ENCODE measurements at regions not wholly inside any gene's neighbourhood (a gene's known extent, or its start where the extent isn't known, plus 50 kb on each side); places are given as distances from the start of the nearest gene placed in this dataset.

DNA sequence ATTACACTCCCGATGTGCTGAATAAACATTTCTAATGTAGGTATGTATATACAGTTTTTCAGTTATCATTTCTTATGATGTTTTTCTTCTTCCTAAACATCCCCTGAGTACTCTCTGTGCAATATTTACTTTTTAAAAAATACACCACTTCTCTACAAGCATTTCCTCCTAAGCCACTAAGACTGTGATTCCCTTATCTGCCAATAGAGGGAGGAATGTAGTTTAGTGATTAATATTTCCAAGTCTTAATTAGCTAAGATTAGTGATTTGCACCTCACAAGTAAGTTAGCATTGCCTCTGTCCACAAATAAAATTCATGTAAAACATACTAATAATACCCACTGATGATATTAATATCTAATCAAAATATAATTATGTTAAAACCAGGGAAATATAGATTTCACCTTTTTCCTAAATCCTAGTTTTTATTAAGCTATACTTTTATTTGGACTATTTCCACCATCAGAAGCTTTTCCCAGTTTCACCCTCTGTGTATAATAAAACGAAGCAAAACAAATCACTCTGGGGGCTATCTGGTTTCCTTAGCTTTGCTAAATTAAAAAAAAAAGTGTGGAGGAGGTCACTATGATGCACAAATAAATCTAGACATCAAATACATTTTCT, 909.1 kb downstream of the FAT4 start:
- in situ Hi-C loops (cut with HindIII; ENCODE audit: low pct_unique_long_range_greater_than_20kb, low sequenced_read_pairs), result no loop called here
- DNase-seq (ENCODE audit: low read depth in 1 of 2, low spot score in 1 of 2), result peak in 1 of 2 experiments; percentile 46

GRCh38 chr4:126227428-126227827, 912.7 kb downstream of the FAT4 start:
- in situ Hi-C loops (cut with HindIII; ENCODE audit: low pct_unique_long_range_greater_than_20kb, low sequenced_read_pairs), result no loop called here
- TF ChIP-seq JUND (IDR thresholded peaks at IDR 0.05; ENCODE audit: low read depth), result no peak
- DNase-seq (ENCODE audit: low read depth in 1 of 2, low spot score in 1 of 2), result no peak

More for the DNA sequence above, 909.1 kb downstream of the FAT4 start:
- no peak for TF ChIP-seq JUND (IDR thresholded peaks at IDR 0.05; ENCODE audit: low read depth)

GRCh38 chr4:126230269-126230668, 915.5 kb downstream of the FAT4 start:
- DNase-seq (ENCODE audit: low read depth in 1 of 2, low spot score in 1 of 2), result no peak
- no peak for TF ChIP-seq JUND (IDR thresholded peaks at IDR 0.05; ENCODE audit: low read depth)
- in situ Hi-C loops (cut with HindIII; ENCODE audit: low pct_unique_long_range_greater_than_20kb, low sequenced_read_pairs), result no loop called here

DNA sequence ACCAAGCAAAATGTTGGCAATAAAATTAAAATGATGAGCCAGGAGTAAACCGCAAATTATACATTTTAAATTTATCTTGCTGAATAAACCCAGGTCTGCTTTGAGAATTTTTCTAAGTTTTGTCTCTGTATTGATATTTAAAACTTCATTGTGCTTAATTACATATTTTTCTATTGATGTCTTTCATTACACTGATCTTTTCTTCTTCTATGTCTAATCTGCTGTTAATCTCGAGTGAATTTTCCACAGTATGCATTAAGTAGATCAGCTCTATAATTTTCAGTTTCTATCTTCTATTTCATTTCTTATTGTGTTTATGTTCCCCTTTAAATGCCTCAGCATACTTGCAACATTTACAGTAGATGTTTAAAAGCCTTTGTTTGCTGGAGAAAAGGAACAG, 918.7 kb downstream of the FAT4 start:
- in situ Hi-C loops (cut with HindIII; ENCODE audit: low pct_unique_long_range_greater_than_20kb, low sequenced_read_pairs), result no loop called here
- no peak for TF ChIP-seq JUND (IDR thresholded peaks at IDR 0.05; ENCODE audit: low read depth)
- DNase-seq (ENCODE audit: low read depth in 1 of 2, low spot score in 1 of 2), result no peak

- in situ Hi-C loops (cut with HindIII; ENCODE audit: low pct_unique_long_range_greater_than_20kb, low sequenced_read_pairs), result no loop called here
- no peak for TF ChIP-seq JUND (IDR thresholded peaks at IDR 0.05; ENCODE audit: low read depth)
- no peak for DNase-seq (ENCODE audit: low read depth in 1 of 2, low spot score in 1 of 2)
Observed at GRCh38 chr4:126238013-126238412, 923.3 kb downstream of the FAT4 start.

DNA sequence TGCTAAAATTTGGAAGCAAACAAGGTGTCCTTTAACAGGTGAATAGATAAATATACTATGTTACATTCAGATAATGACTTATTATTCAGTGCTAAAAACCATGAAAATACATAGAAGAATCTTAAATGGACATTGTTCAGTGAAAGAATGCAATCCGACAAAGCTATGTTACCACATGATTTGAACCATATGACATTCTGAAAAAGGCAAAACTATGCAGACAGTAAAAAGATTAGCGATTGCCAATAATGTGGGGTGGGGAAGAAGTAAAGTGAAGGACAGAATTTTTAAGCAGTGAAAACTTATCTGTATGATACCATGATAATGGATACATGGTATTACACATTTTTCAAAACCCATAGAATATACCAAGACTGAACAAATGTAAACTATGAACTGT, 926.9 kb downstream of the FAT4 start:
- no peak for TF ChIP-seq JUND (IDR thresholded peaks at IDR 0.05; ENCODE audit: low read depth)
- in situ Hi-C loops (cut with HindIII; ENCODE audit: low pct_unique_long_range_greater_than_20kb, low sequenced_read_pairs), result no loop called here
- no peak for DNase-seq (ENCODE audit: low read depth in 1 of 2, low spot score in 1 of 2)

DNA sequence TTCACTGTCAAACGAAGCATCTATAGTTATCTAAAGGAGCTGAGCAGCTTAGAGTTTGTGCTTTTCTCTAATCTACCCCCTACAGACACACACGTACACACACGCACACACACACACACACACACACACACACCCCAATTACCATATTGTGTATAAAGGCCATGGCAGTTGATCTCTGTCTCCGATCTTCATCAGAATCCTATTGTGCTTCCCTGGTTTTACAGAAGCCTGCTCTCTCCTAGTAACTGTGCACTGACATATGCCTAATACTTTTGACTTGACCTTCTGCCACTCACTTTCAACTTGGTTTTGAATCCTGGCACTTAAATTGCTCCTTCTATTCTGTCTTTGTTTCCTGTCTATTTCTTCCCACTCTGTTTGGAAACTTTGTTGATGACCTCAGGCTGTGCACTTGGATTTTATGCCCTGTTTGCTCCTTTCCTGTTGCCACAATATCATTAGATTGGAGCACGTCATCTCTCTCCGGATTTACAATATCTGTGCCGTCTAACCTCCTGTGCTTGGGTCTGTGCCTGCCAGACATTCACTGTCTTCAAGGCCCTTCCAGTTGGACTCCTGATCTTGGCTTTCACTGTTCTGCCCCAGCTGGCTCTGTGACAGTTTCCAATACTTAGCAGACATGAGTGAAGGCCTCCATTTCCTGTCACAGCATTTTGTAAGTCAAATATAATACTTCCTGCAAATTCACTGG, 928.1 kb downstream of the FAT4 start:
- no peak for TF ChIP-seq JUND (IDR thresholded peaks at IDR 0.05; ENCODE audit: low read depth)
- in situ Hi-C loops (cut with HindIII; ENCODE audit: low pct_unique_long_range_greater_than_20kb, low sequenced_read_pairs), result no loop called here
- DNase-seq (ENCODE audit: low read depth in 1 of 2, low spot score in 1 of 2), result no peak

GRCh38 chr4:126247409-126247808, 932.7 kb downstream of the FAT4 start:
- peak; percentile 4 for DNase-seq (ENCODE audit: low read depth in 1 of 2, low spot score in 1 of 2)
- TF ChIP-seq JUND (IDR thresholded peaks at IDR 0.05; ENCODE audit: low read depth), result no peak
- in situ Hi-C loops (cut with HindIII; ENCODE audit: low pct_unique_long_range_greater_than_20kb, low sequenced_read_pairs), result no loop called here

DNA sequence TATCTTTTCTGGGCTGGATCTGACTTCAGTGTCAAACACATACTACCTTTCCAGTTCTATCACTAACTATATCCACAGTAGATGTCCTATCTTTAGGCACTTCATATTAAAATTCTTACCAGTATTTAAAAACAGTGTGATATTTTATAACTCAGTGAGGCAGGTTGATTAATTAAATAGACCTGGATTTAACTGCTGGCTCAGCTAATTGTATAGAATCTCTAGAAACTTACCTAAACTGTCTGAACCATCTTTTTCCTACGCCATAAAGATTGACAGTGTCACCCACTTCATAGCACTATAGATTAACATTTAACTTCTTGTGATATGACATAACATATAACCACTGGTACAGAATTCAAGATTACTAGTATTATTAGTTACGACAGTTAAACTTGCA, 935.3 kb downstream of the FAT4 start:
- no peak for DNase-seq (ENCODE audit: low read depth in 1 of 2, low spot score in 1 of 2)
- in situ Hi-C loops (cut with HindIII; ENCODE audit: low pct_unique_long_range_greater_than_20kb, low sequenced_read_pairs), result no loop called here
- no peak for TF ChIP-seq JUND (IDR thresholded peaks at IDR 0.05; ENCODE audit: low read depth)

GRCh38 chr4:126251169-126251568, 936.4 kb downstream of the FAT4 start:
- in situ Hi-C loops (cut with HindIII; ENCODE audit: low pct_unique_long_range_greater_than_20kb, low sequenced_read_pairs), result no loop called here
- no peak for DNase-seq (ENCODE audit: low read depth in 1 of 2, low spot score in 1 of 2)
- TF ChIP-seq JUND (IDR thresholded peaks at IDR 0.05; ENCODE audit: low read depth), result no peak

DNA sequence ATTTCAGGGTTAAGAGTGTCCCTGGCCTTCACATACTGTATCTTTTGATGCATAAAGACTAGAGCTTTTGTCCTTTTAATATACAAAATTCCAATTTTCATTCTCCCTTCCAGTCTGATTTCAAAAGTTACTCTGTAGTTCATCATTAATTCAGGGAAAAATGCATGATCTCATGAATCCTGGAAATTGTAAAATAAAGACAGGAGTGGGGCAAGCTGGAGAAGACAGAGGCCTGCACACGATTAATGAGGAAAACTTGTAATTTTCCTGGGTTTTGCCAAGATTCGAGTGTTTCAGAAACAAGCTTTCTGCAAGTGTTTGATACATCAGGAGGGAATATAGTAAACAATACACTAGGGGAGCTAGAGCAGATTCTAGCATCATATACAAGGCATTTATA, 947.9 kb downstream of the FAT4 start:
- TF ChIP-seq JUND (IDR thresholded peaks at IDR 0.05; ENCODE audit: low read depth), result no peak
- in situ Hi-C loops (cut with HindIII; ENCODE audit: low pct_unique_long_range_greater_than_20kb, low sequenced_read_pairs), result no loop called here
- DNase-seq (ENCODE audit: low read depth in 1 of 2, low spot score in 1 of 2), result no peak

GRCh38 chr4:126264839-126265238, 950.1 kb downstream of the FAT4 start:
- TF ChIP-seq JUND (IDR thresholded peaks at IDR 0.05; ENCODE audit: low read depth), result no peak
- in situ Hi-C loops (cut with HindIII; ENCODE audit: low pct_unique_long_range_greater_than_20kb, low sequenced_read_pairs), result no loop called here
- no peak for DNase-seq (ENCODE audit: low read depth in 1 of 2, low spot score in 1 of 2)

DNA sequence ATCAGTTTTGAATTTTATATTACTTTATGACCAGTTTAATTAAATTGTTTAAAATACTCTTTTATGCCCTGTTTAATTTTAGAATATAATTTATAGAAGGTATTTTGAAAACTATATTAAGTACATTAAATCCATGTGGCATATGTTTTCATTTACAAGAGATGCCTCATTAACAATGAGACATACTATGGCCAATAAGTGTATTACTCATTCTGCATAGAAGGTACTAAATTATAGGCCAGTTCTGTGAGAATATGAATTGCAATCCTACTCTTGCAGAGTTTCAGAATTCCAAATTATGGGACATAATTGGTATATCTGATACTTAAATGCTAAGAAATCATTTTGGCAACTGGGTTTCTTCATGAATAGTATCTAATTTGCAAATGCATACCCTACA, 951.1 kb downstream of the FAT4 start:
- no peak for TF ChIP-seq JUND (IDR thresholded peaks at IDR 0.05; ENCODE audit: low read depth)
- in situ Hi-C loops (cut with HindIII; ENCODE audit: low pct_unique_long_range_greater_than_20kb, low sequenced_read_pairs), result no loop called here
- DNase-seq (ENCODE audit: low read depth in 1 of 2, low spot score in 1 of 2), result no peak

DNA sequence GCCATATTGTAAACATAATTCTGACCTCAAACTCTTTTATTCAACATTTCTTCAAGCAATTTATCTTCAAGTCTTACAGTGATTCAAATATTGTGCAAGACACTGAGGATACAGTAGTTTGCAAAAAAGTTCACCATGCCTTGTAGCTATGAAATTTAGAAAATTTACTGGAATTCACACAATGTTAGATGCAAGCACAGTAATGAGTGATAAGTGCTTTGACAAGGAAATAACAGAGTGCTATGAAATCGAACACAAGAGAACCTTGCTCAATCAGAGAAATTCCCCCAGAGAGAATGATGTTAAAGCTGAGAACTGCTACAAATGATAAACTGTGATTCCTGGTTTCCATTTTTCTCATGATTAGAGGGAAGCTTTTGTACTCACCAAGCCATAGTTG, 952.9 kb downstream of the FAT4 start:
- in situ Hi-C loops (cut with HindIII; ENCODE audit: low pct_unique_long_range_greater_than_20kb, low sequenced_read_pairs), result no loop called here
- no peak for DNase-seq (ENCODE audit: low read depth in 1 of 2, low spot score in 1 of 2)
- TF ChIP-seq JUND (IDR thresholded peaks at IDR 0.05; ENCODE audit: low read depth), result no peak
